Tibial nerve (tissue), 3 donors: ENCODE measurements at regions not wholly inside any gene's neighbourhood (a gene's known extent, or its start where the extent isn't known, plus 50 kb on each side); places are given as distances from the start of the nearest gene placed in this dataset.

Experiments used
- CTCF ChIP-seq, 5 experiments: fragments of 200-600 bp in 3 of 5; fragments of 450-650 bp in 2 of 5; sonication (generic) in 3 of 5; IDR thresholded peaks; one replicate each; pipeline ENCODE4 v1.5.1; 2016 to 2019; ENCODE audit warnings: antibody characterized with exemption in 5 of 5, mild to moderate bottlenecking in 3 of 5, moderate library complexity in 2 of 5
- POLR2A ChIP-seq, 2 donors: fragments of 450-650 bp; IDR thresholded peaks; one replicate each; pipeline ENCODE4 v1.6.1; 2017; ENCODE audit warnings: antibody characterized with exemption in 2 of 2, mild to moderate bottlenecking in 2 of 2, moderate library complexity in 2 of 2

DNA sequence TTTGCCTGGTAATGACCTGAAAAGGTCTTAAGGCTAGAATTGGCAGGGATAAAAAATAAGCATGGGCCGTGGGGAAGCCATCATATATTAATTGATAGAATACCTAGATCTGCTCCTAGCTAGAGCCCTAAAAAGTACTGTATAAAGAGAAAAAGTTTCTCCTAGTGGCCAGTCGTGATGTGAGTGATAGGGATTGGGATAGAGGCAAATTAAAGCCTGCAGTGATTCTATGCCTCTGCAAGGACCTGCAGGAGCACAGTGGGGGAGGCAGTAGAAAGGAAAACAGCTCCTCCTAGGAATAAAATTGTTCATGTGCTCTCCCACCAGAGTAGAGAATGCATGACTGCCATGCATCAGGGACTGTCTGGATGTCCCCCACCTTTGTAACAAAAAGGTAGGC lies 56.2 kb upstream of the FTMT start:
- TF ChIP-seq CTCF (IDR thresholded peaks at IDR 0.05) = no peak
- TF ChIP-seq POLR2A (IDR thresholded peaks at IDR 0.05) = no peak
